Right atrium auricular region (tissue), 2 donors: ENCODE measurements at regions not wholly inside any gene's neighbourhood (a gene's known extent, or its start where the extent isn't known, plus 50 kb on each side); places are given as distances from the start of the nearest gene placed in this dataset.

Source experiments
- DNase-seq: peaks from one replicate; pipeline ENCODE4 v3.0.0-alpha.2; 2019; ENCODE audit warnings: low spot score
- H3K27ac ChIP-seq, 2 donors: fragments of 200-600 bp; sonication (generic); 1 replicate in 1 of 2; 2 replicates in 1 of 2; pipeline ENCODE4 v1.5.1; 2016 to 2019
- H3K27me3 ChIP-seq, 2 donors: fragments of 200-600 bp; sonication (generic); one replicate each; pipeline versions ENCODE4 v1.5.1 to v1.6.0; 2017 to 2019
- H3K36me3 ChIP-seq: fragments of 200-600 bp; sonication (generic); one replicate; pipeline ENCODE4 v1.5.1; 2016
- H3K4me1 ChIP-seq, 2 donors: fragments of 200-600 bp; sonication (generic); one replicate each; pipeline versions ENCODE4 v1.5.1 to v1.6.0; 2017 to 2019
- H3K4me3 ChIP-seq, 2 donors: fragments of 200-600 bp; sonication (generic); 1 replicate in 1 of 2; 2 replicates in 1 of 2; pipeline ENCODE4 v1.5.1; 2017 to 2019; ENCODE audit warnings: mild to moderate bottlenecking in 1 of 2, moderate library complexity in 1 of 2
- H3K9me3 ChIP-seq, 2 donors: fragments of 200-600 bp; sonication (generic); one replicate each; pipeline ENCODE4 v1.5.1; 2019
- TF ChIP-seq, protein P1 (sequence below), 2 donors: fragments of 200-600 bp; sonication (generic); IDR thresholded peaks; one replicate each; pipeline ENCODE4 v1.5.1; 2019; ENCODE audit warnings: antibody characterized with exemption in 2 of 2

DNA sequence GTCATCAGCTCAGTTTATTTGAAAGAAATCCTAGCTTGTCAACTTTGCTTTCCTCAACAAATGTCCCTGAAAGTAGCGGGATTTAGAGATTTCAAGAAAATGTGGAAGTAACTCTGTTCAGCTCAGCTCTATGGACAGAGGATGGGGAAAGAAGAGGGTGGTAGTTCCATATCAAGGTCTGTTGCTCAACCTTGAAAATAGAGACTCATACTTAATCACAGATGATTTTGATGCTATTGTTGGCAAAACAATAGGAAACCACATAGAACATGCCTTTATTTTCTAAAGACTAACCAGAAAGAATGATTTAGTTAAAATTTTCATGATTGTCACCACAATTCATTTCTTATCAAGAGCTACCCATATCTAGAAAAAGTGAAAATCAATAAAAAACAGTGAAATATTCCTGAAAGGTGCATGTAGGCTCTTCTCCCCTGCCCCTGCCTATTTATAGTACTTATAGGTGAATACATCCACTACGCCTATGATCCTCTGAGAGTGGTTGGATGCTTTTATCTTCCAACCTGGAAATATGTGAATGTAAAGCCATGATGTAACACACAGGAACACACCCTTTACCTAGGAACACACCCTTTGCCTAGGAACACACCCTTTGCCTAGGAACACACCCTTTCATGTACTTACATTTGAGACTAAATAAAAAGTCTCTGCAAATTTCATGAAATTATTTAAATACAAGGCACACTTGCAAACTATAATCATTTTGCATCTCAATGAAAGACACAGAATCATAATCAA lies 65.8 kb downstream of the ETAA1 start:
- no peak overlapping the region for H3K4me3 ChIP-seq
- H3K27ac ChIP-seq = no peak overlapping the region
- no peaks in the 10 kb centered on the region for H3K27me3 ChIP-seq
- DNase-seq = no peak
- no peaks in the 10 kb centered on the region for H3K36me3 ChIP-seq
- no peaks in the 10 kb centered on the region for H3K9me3 ChIP-seq
- no peaks in the 10 kb centered on the region for H3K4me1 ChIP-seq
- TF ChIP-seq, protein P1, sequence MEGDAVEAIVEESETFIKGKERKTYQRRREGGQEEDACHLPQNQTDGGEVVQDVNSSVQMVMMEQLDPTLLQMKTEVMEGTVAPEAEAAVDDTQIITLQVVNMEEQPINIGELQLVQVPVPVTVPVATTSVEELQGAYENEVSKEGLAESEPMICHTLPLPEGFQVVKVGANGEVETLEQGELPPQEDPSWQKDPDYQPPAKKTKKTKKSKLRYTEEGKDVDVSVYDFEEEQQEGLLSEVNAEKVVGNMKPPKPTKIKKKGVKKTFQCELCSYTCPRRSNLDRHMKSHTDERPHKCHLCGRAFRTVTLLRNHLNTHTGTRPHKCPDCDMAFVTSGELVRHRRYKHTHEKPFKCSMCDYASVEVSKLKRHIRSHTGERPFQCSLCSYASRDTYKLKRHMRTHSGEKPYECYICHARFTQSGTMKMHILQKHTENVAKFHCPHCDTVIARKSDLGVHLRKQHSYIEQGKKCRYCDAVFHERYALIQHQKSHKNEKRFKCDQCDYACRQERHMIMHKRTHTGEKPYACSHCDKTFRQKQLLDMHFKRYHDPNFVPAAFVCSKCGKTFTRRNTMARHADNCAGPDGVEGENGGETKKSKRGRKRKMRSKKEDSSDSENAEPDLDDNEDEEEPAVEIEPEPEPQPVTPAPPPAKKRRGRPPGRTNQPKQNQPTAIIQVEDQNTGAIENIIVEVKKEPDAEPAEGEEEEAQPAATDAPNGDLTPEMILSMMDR (IDR thresholded peaks at IDR 0.05) = no peak

GRCh38 chr2:67463810-67464209 lies 66.7 kb downstream of the ETAA1 start:
- no peak overlapping the region for H3K27ac ChIP-seq
- no peaks in the 10 kb centered on the region for H3K36me3 ChIP-seq
- no peaks in the 10 kb centered on the region for H3K4me1 ChIP-seq
- DNase-seq = no peak
- H3K27me3 ChIP-seq = no peaks in the 10 kb centered on the region
- TF ChIP-seq, protein P1 (IDR thresholded peaks at IDR 0.05) = no peak
- no peak overlapping the region for H3K4me3 ChIP-seq
- no peaks in the 10 kb centered on the region for H3K9me3 ChIP-seq

DNA sequence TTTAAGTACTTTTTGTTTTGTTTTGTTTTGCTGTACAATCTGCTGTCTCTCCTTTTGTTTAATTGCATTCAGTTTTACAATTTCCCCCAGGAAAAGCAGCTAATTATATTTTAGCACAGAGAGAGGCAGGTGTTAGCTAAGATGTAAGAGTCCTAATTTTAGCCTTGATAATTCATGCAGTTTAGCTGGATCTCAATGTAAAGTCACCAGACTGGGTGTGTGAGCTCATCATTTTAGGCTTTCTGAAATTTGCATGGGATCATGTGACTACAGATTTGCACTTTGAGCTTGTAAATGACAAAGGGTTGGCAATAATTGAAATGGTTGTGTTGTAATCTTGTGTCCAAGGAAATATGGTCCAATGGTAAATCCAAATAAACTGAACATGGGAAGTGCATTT lies 68.5 kb downstream of the ETAA1 start:
- H3K27me3 ChIP-seq = no peaks in the 10 kb centered on the region
- no peaks in the 10 kb centered on the region for H3K9me3 ChIP-seq
- no peaks in the 10 kb centered on the region for H3K36me3 ChIP-seq
- DNase-seq = no peak
- H3K4me1 ChIP-seq = no peaks in the 10 kb centered on the region
- H3K4me3 ChIP-seq = no peak overlapping the region
- TF ChIP-seq, protein P1 (IDR thresholded peaks at IDR 0.05) = no peak
- no peak overlapping the region for H3K27ac ChIP-seq

DNA sequence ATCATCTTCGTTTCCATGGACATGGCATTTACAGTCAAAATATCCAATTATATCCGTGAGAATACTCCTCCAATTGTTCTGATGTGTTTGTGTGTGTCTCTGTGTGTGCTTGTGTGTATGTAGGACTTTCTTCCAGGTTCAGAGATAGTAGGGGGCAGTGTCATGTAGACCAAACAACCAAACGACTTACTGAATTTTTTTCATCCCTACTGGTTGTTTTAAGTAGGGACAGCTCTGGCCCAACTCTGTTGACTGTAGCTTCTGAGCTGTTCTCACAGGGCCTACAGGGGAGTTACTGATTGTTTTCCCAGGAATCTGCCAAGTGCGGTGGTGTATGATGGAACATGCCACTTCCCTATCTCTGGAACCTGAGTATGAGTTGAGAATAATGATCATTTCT lies 69.6 kb downstream of the ETAA1 start:
- no peaks in the 10 kb centered on the region for H3K4me1 ChIP-seq
- no peaks in the 10 kb centered on the region for H3K36me3 ChIP-seq
- H3K4me3 ChIP-seq = no peak overlapping the region
- no peaks in the 10 kb centered on the region for H3K27me3 ChIP-seq
- DNase-seq = no peak
- no peak overlapping the region for H3K27ac ChIP-seq
- no peaks in the 10 kb centered on the region for H3K9me3 ChIP-seq
- TF ChIP-seq, protein P1 (IDR thresholded peaks at IDR 0.05) = no peak

GRCh38 chr2:67471681-67472080 lies 74.5 kb downstream of the ETAA1 start:
- H3K36me3 ChIP-seq = no peaks in the 10 kb centered on the region
- H3K9me3 ChIP-seq = no peaks in the 10 kb centered on the region
- H3K27ac ChIP-seq = no peak overlapping the region
- no peak for DNase-seq
- no peaks in the 10 kb centered on the region for H3K27me3 ChIP-seq
- no peaks in the 10 kb centered on the region for H3K4me1 ChIP-seq
- no peak overlapping the region for H3K4me3 ChIP-seq
- TF ChIP-seq, protein P1 (IDR thresholded peaks at IDR 0.05) = no peak
